Astrocyte of the cerebellum (primary cell): ENCODE measurements at regions not wholly inside any gene's neighbourhood (a gene's known extent, or its start where the extent isn't known, plus 50 kb on each side); places are given as distances from the start of the nearest gene placed in this dataset.
"Not testable (repeated sequence)": the region's sequence is repeated elsewhere in the genome, so short reads cannot be mapped to it uniquely, and the experiment has no call there.

Experiments
- DNase-seq: peaks from one replicate; pipeline ENCODE4 v3.0.0-alpha.2; 2011; ENCODE audit warnings: low read depth
- H3K4me3 ChIP-seq: 2 replicates; pipeline ENCODE4 v1.5.1; 2011; ENCODE audit warnings: mild to moderate bottlenecking, low read depth, low read length, moderate library complexity
- CTCF ChIP-seq: IDR thresholded peaks from 2 replicates; pipeline ENCODE4 v1.5.1; 2012; ENCODE audit warnings: low read length, low read depth, moderate library complexity, mild to moderate bottlenecking; ENCODE audit errors: missing control alignments
- in situ Hi-C: cut with HindIII; loops from 2 replicates; pipeline ENCODE4 v1.10.0; 2017; ENCODE audit warnings: low sequenced_read_pairs

GRCh38 chr6:78253618-78254017 lies 600.8 kb downstream of the MEI4 start:
- no peak for TF ChIP-seq CTCF
- DNase-seq: no peak
- in situ Hi-C loops: no loop called here
- H3K4me3 ChIP-seq: no peak overlapping the region

- in situ Hi-C loops: no loop called here
- no peak for TF ChIP-seq CTCF
- no peak overlapping the region for H3K4me3 ChIP-seq
- no peak for DNase-seq
These were observed 607.1 kb downstream of the MEI4 start for GRCh38 chr6:78259935-78260334.

- H3K4me3 ChIP-seq, in situ Hi-C loops, DNase-seq: not testable (repeated sequence)
These were observed 606.9 kb upstream of the IRAK1BP1 start for GRCh38 chr6:78260427-78260826.

GRCh38 chr6:78268591-78269452 lies 598.5 kb upstream of the IRAK1BP1 start:
- in situ Hi-C loops: no loop called here
- no peak for TF ChIP-seq CTCF
- DNase-seq: no peak
- no peak overlapping the region for H3K4me3 ChIP-seq

- no peak for DNase-seq
- TF ChIP-seq CTCF: no peak
- no peak overlapping the region for H3K4me3 ChIP-seq
- in situ Hi-C loops: no loop called here
These were observed 566.5 kb upstream of the IRAK1BP1 start for GRCh38 chr6:78300885-78301284.

GRCh38 chr6:78302411-78302810 lies 564.9 kb upstream of the IRAK1BP1 start:
- in situ Hi-C loops: no loop called here
- no peak overlapping the region for H3K4me3 ChIP-seq
- TF ChIP-seq CTCF: no peak
- DNase-seq: no peak

- no peak for DNase-seq
- in situ Hi-C loops: no loop called here
- H3K4me3 ChIP-seq: no peak overlapping the region
- no peak for TF ChIP-seq CTCF
These were observed 559.3 kb upstream of the IRAK1BP1 start for GRCh38 chr6:78308025-78308424.
